GM19035 (cell line): ENCODE measurements at regions not wholly inside any gene's neighbourhood (a gene's known extent, or its start where the extent isn't known, plus 50 kb on each side); places are given as distances from the start of the nearest gene placed in this dataset.
A peak's percentile ranks its signal among the peaks of the same experiment; 100 is the strongest.

Experiments
- ATAC-seq: cut with Tn5 transposase; IDR thresholded peaks from one replicate; pipeline ENCODE4 v1.9.1; 2021; ENCODE audit not compliant: unreplicated experiment

GRCh38 chr1:222109836-222110235 is 367.9 kb upstream of the DUSP10 start:
- no peak for ATAC-seq

- no peak for ATAC-seq
Measured at GRCh38 chr1:222107975-222108374, 366.1 kb upstream of the DUSP10 start.

DNA sequence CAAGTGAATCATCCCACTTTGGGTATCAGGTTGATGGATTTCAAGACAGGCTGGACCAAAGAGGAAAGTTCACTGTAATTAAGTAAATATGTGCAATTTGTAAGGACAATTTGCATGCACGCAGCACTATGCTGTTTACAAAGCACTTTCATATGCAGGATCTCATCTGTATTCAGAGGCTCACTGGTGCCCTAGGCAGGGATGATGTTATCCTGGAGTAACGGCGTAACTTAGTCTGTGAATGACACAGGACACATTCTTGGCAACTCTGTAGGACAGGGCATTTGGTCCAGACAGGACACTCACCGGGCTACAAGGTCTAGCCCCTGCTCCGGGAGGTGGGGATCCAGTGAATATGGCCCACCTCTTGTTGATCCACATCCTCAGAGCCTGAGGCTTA is 365.4 kb upstream of the DUSP10 start:
- no peak for ATAC-seq

GRCh38 chr1:222106377-222106776 is 364.5 kb upstream of the DUSP10 start:
- no peak for ATAC-seq

GRCh38 chr1:222105861-222106260 is 364.0 kb upstream of the DUSP10 start:
- no peak for ATAC-seq

DNA sequence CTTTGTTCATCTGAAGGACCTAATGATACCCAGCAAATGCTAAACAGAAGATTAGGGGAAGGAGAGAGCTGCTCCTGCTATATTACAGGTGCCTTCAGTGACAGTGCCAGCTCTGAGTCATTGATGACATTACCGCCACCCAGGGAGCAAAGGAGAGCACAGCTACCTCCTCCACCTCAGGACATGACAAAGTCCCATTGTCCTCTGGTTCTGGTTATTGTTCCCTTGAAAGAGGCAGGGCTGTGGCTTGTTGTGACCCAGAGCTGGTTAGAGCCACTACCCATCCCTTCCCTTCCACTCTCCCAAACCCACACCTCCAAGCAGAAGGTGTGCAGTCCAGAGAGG is 363.5 kb upstream of the DUSP10 start:
- no peak for ATAC-seq

DNA sequence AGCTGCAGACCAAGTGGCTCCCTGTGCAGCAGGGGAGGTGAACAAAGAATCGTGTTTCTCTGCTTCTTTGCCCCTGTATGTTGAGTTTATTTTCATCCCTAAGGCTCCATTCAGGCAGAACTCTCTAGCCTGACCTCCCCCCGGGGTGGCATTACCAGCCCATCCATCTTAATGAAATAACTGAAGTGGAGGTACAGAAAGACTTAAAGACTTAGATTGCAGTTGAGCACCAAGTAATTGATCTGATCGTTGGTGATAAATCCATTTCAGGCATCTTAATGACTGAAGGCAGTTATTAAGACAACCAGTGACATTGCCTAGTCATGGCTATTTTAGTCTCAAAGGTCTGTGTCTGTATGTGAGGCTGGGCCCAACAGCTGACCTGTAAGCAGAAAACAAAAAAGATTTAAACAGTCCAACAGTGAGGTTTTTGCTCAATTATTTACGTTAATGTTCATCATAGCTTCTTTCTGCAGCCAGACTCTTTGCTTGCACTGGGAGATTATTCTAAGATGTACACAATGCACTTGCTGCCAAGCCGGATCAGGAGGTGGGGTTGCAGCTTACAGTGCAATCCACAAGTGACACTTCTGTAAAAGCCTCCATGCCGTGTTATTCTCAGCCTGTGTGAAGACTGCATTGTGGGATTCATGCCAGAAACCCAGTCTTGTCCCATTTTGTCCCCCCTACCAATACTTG is 363.0 kb upstream of the DUSP10 start:
- no peak for ATAC-seq

DNA sequence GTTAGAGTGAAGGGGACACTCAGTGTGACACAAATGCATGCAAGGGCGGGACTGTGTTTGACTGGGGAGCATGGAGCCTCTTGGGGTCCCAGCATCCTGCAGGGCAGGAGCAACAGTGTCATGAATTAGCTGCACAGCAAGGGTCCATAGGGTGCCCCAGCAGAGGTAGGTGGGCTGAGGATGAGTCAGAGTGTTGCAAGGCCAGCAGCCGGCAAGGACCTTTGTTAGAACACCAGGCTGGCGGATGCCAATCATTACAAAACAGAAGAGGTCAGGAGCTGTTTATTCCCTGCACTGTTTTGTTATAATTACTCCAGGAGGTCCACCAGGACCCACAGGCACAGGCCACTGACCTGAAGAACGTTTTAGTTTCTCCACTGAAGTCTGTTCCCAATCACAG is 362.2 kb upstream of the DUSP10 start:
- no peak for ATAC-seq

GRCh38 chr1:222099746-222100145 is 357.9 kb upstream of the DUSP10 start:
- no peak for ATAC-seq

GRCh38 chr1:222098404-222098803 is 356.5 kb upstream of the DUSP10 start:
- ATAC-seq: no peak

- ATAC-seq: no peak
Measured at GRCh38 chr1:222097588-222097987, 355.7 kb upstream of the DUSP10 start.

GRCh38 chr1:222096883-222097282 is 355.0 kb upstream of the DUSP10 start:
- no peak for ATAC-seq

DNA sequence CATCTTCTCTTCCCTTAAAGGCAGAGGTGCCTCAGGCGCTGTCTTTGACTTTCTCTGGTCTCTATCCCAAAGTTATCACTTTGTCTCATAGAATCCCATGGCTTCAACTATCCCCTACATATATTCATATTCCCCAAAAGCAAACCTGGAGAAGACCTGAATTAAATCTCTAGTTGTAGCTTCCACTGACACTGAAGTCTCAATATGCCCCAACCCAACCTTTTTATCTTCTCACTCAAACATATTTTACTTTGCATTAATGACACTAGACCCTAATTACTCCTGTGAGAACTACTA is 354.5 kb upstream of the DUSP10 start:
- no peak for ATAC-seq

GRCh38 chr1:222095606-222096475 is 354.0 kb upstream of the DUSP10 start:
- ATAC-seq: peak; percentile 89

DNA sequence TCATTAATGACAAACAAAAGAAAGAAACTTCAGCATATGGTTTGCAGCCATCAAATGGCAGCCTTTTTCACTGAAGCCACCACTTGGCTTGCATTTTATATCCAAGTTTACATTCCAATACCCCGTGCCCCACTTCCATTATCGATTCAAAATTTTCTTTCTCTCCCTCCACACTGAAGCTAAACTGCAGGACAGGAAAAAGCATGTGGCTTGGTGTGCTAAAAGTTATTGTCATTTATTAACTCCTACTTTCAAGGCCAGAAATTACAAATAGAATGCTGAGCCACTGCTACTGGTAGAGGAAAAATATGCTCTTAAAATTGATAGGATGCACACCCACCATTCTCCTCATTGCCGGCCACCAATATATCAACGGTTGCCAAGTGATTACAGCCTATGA is 351.6 kb upstream of the DUSP10 start:
- ATAC-seq: no peak

DNA sequence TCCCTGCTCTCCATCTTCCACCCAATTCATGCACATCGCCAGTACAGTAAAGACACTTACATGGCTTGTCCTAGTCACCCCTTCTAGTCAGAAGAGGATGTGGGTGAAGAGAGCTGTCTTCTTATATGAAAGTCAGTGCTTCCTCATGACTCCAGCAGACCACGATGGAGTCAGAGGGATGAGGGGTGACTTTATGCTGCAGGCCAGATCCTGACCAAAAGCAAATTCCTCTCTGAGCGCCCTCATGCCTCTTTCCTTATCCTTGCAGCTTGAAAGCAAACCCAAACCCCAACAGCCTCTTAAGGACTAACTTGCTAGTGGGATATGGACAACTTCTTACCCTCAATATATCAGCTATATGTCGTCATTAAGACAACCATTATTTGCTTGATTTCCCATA is 348.2 kb upstream of the DUSP10 start:
- ATAC-seq: no peak

- ATAC-seq: no peak
Measured at GRCh38 chr1:222087221-222087920, 345.5 kb upstream of the DUSP10 start.

GRCh38 chr1:222084996-222085395 is 343.1 kb upstream of the DUSP10 start:
- no peak for ATAC-seq

DNA sequence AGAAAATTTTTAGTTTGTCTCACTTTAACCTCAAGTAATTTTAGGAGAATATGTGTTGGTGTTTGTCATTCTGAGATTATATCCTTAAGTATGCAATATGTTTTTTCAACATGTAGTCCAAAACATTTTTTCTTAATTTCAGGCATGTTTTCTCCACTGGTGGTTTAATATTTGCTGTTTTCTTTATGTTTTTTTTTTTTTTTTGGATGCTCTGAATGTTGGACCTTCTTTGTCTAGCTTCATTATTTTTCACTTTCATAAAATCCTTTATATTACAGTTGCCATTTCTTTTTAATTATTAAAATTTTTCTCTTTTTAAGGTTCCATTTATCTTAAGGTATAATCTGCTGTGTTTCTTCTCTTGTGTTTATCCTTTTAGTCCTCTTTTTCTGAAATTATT is 342.2 kb upstream of the DUSP10 start:
- ATAC-seq: no peak

GRCh38 chr1:222081859-222082258 is 340.0 kb upstream of the DUSP10 start:
- ATAC-seq: no peak

DNA sequence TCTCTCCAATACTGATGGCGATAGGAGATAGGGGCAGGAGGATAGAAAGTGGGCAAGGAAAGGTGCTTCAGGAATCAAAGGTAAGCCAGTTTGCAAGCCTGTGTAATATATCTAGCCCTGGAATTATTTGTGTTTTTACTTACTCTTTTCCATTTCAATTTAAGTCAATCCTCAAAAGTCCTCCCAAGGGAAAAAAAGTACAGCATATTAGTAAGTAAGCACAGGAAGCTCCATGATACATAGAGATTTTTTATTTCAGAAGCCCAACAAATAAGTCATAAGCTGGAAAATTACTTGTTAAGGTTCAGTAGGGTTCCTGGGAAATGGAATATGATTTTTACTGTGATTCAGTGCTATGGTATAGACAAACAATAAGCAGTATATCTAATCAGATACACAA is 337.7 kb upstream of the DUSP10 start:
- no peak for ATAC-seq

DNA sequence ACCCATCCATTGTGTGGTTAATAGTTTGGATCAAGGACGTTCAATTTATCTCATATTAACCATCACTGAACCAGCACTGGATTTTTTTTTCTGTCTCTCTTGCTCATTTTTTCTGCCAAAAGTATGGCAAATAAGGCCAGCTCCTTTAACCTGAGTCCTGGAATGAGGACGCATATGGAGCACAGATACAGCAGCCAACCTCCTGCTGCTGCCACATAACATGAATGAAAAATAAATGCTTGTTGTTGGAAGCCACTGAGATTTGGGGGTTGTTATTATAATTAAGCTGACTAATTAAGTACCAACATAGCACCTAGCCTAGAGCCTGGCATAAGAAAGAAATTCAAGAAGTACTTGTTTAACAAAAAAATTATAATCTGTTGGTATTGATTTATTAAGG is 335.3 kb upstream of the DUSP10 start:
- no peak for ATAC-seq
